ENCODE measurements at regions not wholly inside any gene's neighbourhood (a gene's known extent, or its start where the extent isn't known, plus 50 kb on each side); places are given as distances from the start of the nearest gene placed in this dataset.

DNA sequence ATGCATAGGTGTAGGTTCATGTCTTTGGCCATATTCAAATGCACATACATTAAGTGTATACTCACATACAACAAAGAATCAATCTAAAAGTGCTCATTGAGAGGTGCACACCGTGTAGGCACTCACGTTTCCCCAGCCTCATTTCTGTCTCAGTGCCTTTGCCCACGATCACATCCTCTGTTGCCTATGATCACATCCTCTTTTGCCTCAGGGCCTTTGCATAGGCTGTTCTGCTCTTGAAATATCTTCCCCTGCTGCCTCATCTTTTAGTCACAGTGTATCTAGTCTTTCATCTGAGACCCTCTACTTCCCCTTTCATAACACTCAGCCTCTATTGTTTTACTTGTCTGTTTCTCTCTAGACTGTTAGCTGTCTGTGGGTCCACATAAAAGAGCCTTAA lies 69.3 kb downstream of the FOXD2 start:
- H3K27ac ChIP-seq, result no peak overlapping the region
- TF ChIP-seq ZFX (IDR thresholded peaks at IDR 0.05), result no peak
- TF ChIP-seq, protein P1, sequence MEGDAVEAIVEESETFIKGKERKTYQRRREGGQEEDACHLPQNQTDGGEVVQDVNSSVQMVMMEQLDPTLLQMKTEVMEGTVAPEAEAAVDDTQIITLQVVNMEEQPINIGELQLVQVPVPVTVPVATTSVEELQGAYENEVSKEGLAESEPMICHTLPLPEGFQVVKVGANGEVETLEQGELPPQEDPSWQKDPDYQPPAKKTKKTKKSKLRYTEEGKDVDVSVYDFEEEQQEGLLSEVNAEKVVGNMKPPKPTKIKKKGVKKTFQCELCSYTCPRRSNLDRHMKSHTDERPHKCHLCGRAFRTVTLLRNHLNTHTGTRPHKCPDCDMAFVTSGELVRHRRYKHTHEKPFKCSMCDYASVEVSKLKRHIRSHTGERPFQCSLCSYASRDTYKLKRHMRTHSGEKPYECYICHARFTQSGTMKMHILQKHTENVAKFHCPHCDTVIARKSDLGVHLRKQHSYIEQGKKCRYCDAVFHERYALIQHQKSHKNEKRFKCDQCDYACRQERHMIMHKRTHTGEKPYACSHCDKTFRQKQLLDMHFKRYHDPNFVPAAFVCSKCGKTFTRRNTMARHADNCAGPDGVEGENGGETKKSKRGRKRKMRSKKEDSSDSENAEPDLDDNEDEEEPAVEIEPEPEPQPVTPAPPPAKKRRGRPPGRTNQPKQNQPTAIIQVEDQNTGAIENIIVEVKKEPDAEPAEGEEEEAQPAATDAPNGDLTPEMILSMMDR (conservative IDR thresholded peaks at IDR 0.05), result no peak

DNA sequence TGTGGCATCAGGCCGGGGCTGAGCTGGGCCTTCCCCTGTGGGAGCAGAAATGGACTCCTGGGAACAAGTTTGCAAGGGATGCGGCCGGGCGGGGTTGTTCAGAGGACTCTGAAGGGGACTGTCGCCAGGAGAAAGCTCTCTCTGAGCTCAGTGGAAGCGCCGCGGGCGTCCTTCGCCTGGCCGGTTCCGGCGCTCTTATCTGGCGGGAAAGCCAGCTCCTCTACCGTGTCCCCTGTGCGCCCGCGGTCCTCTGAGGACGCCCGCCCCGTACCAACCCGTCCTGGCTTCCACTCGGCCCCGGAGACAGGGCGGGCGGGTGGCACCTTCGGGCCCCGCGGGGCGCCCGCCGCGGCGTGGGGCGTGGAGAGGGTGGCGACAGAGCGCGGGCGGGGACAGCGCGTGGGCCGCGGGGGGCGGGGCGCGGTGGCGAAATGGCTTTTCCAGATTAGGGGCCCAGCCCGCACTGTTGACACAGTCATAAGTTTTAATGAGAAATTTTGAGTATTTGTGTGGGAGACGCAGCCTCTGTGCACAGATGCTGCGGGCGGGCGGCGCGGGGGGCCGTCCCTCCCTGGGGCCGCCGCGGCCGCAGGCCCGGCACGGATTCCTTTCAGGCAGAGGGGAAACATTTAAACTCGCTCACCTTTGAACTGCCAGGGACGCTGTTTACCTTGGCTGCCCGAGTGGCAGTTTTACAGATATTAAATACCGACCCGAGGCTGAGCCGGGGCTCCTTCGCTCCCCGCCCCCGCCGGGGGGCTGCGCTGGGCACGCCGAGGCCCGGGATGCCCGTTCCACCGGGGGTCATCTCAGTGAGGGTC lies 70.2 kb downstream of the FOXD2 start:
- peak; percentile 40; the same call in 1 of the 2 replicates for TF ChIP-seq ZFX (IDR thresholded peaks at IDR 0.05)
- TF ChIP-seq, protein P1 (conservative IDR thresholded peaks at IDR 0.05), result no peak

DNA sequence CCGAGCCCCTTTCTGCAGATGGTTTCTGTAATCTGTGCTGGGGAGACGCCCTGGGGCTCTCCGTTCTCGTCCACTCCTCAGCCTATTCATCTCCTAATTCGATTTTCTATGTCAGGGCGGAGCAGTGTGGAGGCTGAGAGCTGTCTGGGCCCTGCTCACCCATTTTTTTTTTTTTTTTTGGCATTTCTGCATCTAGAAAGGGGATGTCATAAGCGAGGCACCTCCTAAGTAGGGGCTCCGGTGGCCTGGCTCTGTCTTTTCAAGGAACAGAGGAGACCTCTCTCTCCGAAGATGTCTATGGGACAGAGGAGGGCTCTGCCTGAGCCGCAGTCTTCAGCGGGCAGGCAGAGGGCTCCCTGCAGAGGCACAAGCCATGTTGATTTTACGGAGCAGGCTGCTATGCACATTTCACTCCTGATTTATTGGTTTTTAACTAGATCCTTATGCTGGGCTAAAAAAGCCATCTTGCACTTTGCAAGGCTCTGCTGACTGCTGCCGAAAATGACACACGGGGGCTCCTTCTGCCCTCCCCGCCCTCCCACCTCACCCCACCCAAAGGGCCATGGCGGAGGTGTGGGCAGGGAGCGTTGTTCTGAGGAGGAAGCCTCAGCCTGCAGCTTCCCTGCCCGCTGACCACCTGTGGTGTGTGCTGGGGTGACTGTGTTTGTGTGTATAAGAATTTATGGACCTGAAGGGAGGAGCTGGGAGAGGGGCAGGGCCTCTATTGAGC lies 71.0 kb downstream of the FOXD2 start:
- no peak overlapping the region; the same call in 1 of the 2 replicates for H3K27ac ChIP-seq
- TF ChIP-seq, protein P1 (conservative IDR thresholded peaks at IDR 0.05), result no peak
- no peak for TF ChIP-seq ZFX (IDR thresholded peaks at IDR 0.05)

More for the DNA sequence above, 70.2 kb downstream of the FOXD2 start:
- H3K27ac ChIP-seq, result peak overlapping the region; percentile 38

DNA sequence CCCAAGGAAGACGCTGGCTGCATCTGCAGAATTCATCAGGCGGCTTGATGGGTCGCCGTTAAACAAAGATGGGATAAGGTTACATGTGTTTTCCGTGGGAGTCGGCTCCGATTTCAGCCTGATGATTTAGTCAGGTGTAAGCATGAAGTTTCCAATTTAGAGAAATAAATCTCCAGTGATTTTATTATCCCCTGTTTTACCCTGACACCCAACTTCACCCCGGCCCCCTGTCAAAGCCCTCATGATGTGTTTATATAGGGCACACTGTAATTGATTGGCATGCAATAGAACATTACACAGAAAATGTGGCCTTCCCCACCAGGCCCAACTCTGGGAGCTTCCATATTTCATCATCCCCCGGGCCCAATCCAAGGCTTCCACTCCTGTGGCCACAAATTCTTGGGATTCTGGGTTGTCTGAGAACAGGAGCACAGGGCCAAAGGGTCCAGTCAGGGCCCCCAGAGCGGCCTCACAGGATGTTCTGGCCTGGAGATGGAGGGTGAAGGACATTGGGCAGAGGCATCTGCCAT lies 72.5 kb downstream of the FOXD2 start:
- H3K27ac ChIP-seq, result no peak overlapping the region
- no peak for TF ChIP-seq ZFX (IDR thresholded peaks at IDR 0.05)
- TF ChIP-seq, protein P1 (conservative IDR thresholded peaks at IDR 0.05), result no peak

DNA sequence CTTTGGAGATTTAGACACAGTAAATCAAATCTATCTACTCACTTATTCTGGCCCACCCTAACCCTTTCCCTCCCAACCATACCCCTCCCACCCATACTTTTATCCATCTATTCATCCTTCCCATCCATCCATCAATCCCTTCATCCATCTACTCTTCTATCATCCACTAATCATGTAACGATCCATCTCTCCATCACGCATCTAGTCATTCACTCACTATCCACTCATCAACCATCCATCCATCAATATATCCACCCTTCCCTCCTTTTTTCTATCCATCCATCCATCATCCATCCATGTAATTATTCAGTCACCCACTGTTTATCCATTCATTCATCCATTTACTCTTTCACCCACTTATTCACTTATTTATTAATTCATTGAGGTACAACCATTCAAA lies 74.0 kb downstream of the FOXD2 start:
- TF ChIP-seq, protein P1 (conservative IDR thresholded peaks at IDR 0.05), result no peak
- no peak for TF ChIP-seq ZFX (IDR thresholded peaks at IDR 0.05)
- no peak overlapping the region for H3K27ac ChIP-seq

DNA sequence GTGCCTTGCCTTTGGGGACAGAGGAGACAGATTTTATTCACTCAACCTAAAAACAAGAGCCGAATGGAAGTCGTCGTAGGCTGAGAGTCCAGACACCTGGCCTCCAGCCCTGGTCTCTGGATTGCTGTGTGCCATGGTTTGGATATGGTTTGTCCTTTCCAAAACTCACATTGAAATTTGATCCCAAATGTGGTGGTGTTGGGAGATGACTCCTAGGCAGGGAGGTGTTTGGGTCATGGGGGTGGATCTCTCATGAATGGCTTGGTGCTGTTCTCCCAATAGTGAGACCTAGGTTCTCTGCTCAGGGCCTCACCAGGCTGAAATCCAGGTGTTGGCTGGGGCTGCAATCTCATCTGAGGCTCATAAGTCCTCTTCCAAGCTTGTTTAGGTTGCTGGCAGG lies 75.5 kb downstream of the FOXD2 start:
- TF ChIP-seq, protein P1 (conservative IDR thresholded peaks at IDR 0.05), result no peak
- peak overlapping the region; percentile 7; the same call in 1 of the 2 replicates for H3K27ac ChIP-seq

DNA sequence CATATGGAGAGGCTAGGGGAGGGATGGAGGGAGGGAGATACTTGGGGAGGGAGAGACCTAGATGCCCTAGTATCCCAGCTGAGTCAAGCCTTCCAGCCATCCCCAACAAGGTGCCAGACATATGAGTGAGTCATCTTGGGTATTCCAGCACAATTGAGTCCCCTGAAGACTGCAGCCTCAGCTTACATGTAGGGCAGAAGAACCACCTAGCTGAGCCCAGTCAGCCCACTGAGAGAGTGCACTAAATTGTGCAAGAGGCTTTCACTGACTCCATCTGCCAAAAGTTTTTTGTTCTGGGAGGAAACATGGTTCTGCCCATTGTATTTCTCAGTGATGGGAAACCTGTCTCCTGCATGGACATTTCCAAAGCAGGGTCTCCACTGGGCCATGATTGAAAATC lies 76.4 kb downstream of the FOXD2 start:
- TF ChIP-seq ZFX (IDR thresholded peaks at IDR 0.05), result no peak
- TF ChIP-seq, protein P1 (conservative IDR thresholded peaks at IDR 0.05), result no peak
- no peak overlapping the region; the same call in 1 of the 2 replicates for H3K27ac ChIP-seq
